LoVo (cell line): ENCODE measurements at regions not wholly inside any gene's neighbourhood (a gene's known extent, or its start where the extent isn't known, plus 50 kb on each side); places are given as distances from the start of the nearest gene placed in this dataset.
A peak's percentile ranks its signal among the peaks of the same experiment; 100 is the strongest.

Experiments
- DNase-seq: peaks from one replicate; pipeline ENCODE4 v3.0.0-alpha.2; 2016; ENCODE audit warnings: low spot score

- DNase-seq: no peak
Observed at GRCh38 chr3:111311709-111312235, 230.2 kb upstream of the CD96 start.

GRCh38 chr3:111314181-111314873 is 227.7 kb upstream of the CD96 start:
- DNase-seq: no peak

- DNase-seq: no peak
Observed at GRCh38 chr3:111314898-111315297, 227.1 kb upstream of the CD96 start.

- no peak for DNase-seq
Observed at GRCh38 chr3:111315930-111316587, 225.9 kb upstream of the CD96 start.

GRCh38 chr3:111318289-111318688 is 223.7 kb upstream of the CD96 start:
- DNase-seq: no peak

- DNase-seq: no peak
Observed at GRCh38 chr3:111319598-111319997, 222.4 kb upstream of the CD96 start.

GRCh38 chr3:111321786-111322185 is 220.2 kb upstream of the CD96 start:
- peak; percentile 49 for DNase-seq

- DNase-seq: no peak
Observed at GRCh38 chr3:111323019-111323418, 219.0 kb upstream of the CD96 start.

- no peak for DNase-seq
Observed at GRCh38 chr3:111324151-111324550, 217.8 kb upstream of the CD96 start.

GRCh38 chr3:111324645-111325044 is 217.4 kb upstream of the CD96 start:
- no peak for DNase-seq

- no peak for DNase-seq
Observed at GRCh38 chr3:111325160-111325718, 216.8 kb upstream of the CD96 start.

GRCh38 chr3:111326144-111326995 is 215.6 kb upstream of the CD96 start:
- DNase-seq: no peak

GRCh38 chr3:111331306-111331705 is 210.7 kb upstream of the CD96 start:
- DNase-seq: no peak

GRCh38 chr3:111331912-111332311 is 210.1 kb upstream of the CD96 start:
- DNase-seq: no peak

GRCh38 chr3:111332488-111333080 is 209.4 kb upstream of the CD96 start:
- no peak for DNase-seq

- DNase-seq: no peak
Observed at GRCh38 chr3:111333642-111334041, 208.4 kb upstream of the CD96 start.

- DNase-seq: no peak
Observed at GRCh38 chr3:111335512-111336303, 206.3 kb upstream of the CD96 start.

- no peak for DNase-seq
Observed at GRCh38 chr3:111336511-111336910, 205.5 kb upstream of the CD96 start.

GRCh38 chr3:111338059-111338698 is 203.8 kb upstream of the CD96 start:
- DNase-seq: peak; percentile 38

GRCh38 chr3:111339017-111339416 is 203.0 kb upstream of the CD96 start:
- DNase-seq: no peak

- no peak for DNase-seq
Observed at GRCh38 chr3:111351334-111351733, 190.7 kb upstream of the CD96 start.
